KMS-11 (cell line): ENCODE measurements at regions not wholly inside any gene's neighbourhood (a gene's known extent, or its start where the extent isn't known, plus 50 kb on each side); places are given as distances from the start of the nearest gene placed in this dataset.

Source experiments
- H2AFZ ChIP-seq: fragments of 200-600 bp; sonication (generic); 2 replicates; pipeline ENCODE4 v1.6.1; 2016; ENCODE audit warnings: antibody characterized with exemption, mixed run types, low read depth
- H3K27ac ChIP-seq: fragments of 200-600 bp; sonication (generic); 2 replicates; pipeline ENCODE4 v1.6.1; 2016; ENCODE audit warnings: mild to moderate bottlenecking, mixed run types
- H3K27me3 ChIP-seq: fragments of 200-600 bp; sonication (generic); 2 replicates; pipeline ENCODE4 v1.6.1; 2017; ENCODE audit warnings: mild to moderate bottlenecking, low read depth, mixed run types, moderate library complexity; ENCODE audit not compliant: insufficient read depth
- H3K36me3 ChIP-seq: fragments of 200-600 bp; sonication (generic); 2 replicates; pipeline ENCODE4 v1.6.1; 2017; ENCODE audit warnings: mild to moderate bottlenecking, mixed run types; ENCODE audit not compliant: insufficient read depth
- H3K4me1 ChIP-seq: fragments of 200-600 bp; sonication (generic); 2 replicates; pipeline ENCODE4 v1.6.1; 2016; ENCODE audit warnings: mild to moderate bottlenecking, low read depth, mixed run types; ENCODE audit not compliant: poor library complexity, severe bottlenecking
- H3K4me2 ChIP-seq: fragments of 200-600 bp; sonication (generic); 2 replicates; pipeline ENCODE4 v1.7.0; 2016; ENCODE audit warnings: mild to moderate bottlenecking, mixed run types
- H3K4me3 ChIP-seq: fragments of 200-600 bp; sonication (generic); IDR thresholded peaks from 2 replicates; pipeline ENCODE4 v1.6.1; 2017; ENCODE audit warnings: low read depth, low read length, mixed read lengths; ENCODE audit not compliant: insufficient read depth
- H3K79me2 ChIP-seq: fragments of 200-600 bp; sonication (generic); 2 replicates; pipeline ENCODE4 v1.6.1; 2016; ENCODE audit warnings: low read depth, mixed run types; ENCODE audit not compliant: insufficient read depth
- H3K9ac ChIP-seq: fragments of 200-600 bp; sonication (generic); 2 replicates; pipeline ENCODE4 v1.6.1; 2016; ENCODE audit warnings: mild to moderate bottlenecking, mixed run types
- H4K20me1 ChIP-seq: fragments of 200-600 bp; sonication (generic); 2 replicates; pipeline ENCODE4 v1.6.1; 2016; ENCODE audit warnings: mild to moderate bottlenecking, mixed run types; ENCODE audit not compliant: insufficient read depth
- CTCF ChIP-seq: fragments of 200-600 bp; sonication (generic); conservative IDR thresholded peaks from 2 replicates; pipeline ENCODE4 v1.6.1; 2017; ENCODE audit warnings: low read depth, mild to moderate bottlenecking, antibody characterized with exemption, low read length, moderate library complexity, mixed read lengths

- H3K36me3 ChIP-seq, result no peaks in the 10 kb centered on the region
- no peak overlapping the region for H3K9ac ChIP-seq
- no peak for TF ChIP-seq CTCF
- no peak overlapping the region for H3K4me3 ChIP-seq
- H3K4me1 ChIP-seq, result peaks cover 6% of the 10 kb centered on the region
- no peaks in the 10 kb centered on the region for H3K27me3 ChIP-seq
- H3K79me2 ChIP-seq, result no peaks in the 10 kb centered on the region
- H4K20me1 ChIP-seq, result no peaks in the 10 kb centered on the region
- no peak overlapping the region for H3K4me2 ChIP-seq
- H3K27ac ChIP-seq, result no peak overlapping the region
- no peak overlapping the region for H2AFZ ChIP-seq
These were observed 859.5 kb upstream of the CNTNAP5 start for GRCh38 chr2:123165616-123166015.

DNA sequence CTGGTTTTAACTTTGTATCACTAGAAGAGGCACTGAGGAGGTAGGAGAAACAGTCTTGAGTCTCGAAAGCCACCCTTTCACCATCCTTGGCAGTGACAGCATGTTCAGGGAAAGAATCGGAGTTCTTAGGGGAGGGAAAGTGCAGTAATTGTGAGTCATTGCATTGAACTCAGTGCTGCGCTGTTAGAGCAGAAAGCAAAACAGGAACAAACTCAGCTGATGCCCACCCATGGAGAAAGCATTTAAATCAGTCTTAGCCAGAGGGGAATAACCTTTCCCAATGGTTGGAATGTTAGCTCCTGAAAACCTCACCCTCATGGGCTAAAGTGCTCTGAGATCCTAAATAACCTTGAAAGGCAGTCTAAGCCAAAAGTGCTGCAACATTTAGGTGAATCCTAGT is 845.6 kb upstream of the CNTNAP5 start:
- H3K4me1 ChIP-seq, result no peaks in the 10 kb centered on the region
- no peaks in the 10 kb centered on the region for H3K79me2 ChIP-seq
- no peak for TF ChIP-seq CTCF
- H3K36me3 ChIP-seq, result no peaks in the 10 kb centered on the region
- no peak overlapping the region for H2AFZ ChIP-seq
- no peak overlapping the region for H3K4me2 ChIP-seq
- H3K4me3 ChIP-seq, result no peak overlapping the region
- no peaks in the 10 kb centered on the region for H4K20me1 ChIP-seq
- no peak overlapping the region for H3K27ac ChIP-seq
- H3K27me3 ChIP-seq, result no peaks in the 10 kb centered on the region
- no peak overlapping the region for H3K9ac ChIP-seq

DNA sequence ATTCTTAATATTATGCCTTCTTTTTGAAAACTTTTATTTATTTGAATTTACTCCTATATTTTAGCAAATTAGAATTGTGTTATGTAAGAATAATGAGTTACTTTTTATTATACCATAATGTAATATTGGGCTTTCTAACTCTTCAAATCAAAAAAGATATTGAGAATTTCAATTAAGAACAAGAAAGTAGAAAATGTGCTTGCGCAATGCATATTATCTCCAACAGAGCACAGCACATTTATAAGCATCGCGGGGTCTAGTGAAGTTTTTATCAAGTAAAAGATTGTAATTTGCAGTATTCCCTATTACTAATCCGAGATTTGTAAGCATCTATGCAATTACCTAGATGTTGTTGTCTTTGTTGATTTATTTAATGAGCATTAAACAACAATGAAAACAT is 829.1 kb upstream of the CNTNAP5 start:
- Histone ChIP-seq H3K36me3 (no peaks in the 10 kb centered on the region), H3K4me3 (no peak overlapping the region), H4K20me1 (no peaks in the 10 kb centered on the region), H3K4me1 (no peaks in the 10 kb centered on the region), H2AFZ (no peak overlapping the region), H3K4me2 (no peak overlapping the region), H3K79me2 (no peaks in the 10 kb centered on the region), H3K27me3 (no peaks in the 10 kb centered on the region), H3K27ac (no peak overlapping the region), H3K9ac (no peak overlapping the region)
- no peak for TF ChIP-seq CTCF

- Histone ChIP-seq H3K4me3 (no peak overlapping the region), H2AFZ (no peak overlapping the region)
These were observed 825.1 kb upstream of the CNTNAP5 start for GRCh38 chr2:123200035-123200434.

More at GRCh38 chr2:123200035-123200434, 825.1 kb upstream of the CNTNAP5 start:
- no peaks in the 10 kb centered on the region for H3K27me3 ChIP-seq
- H3K4me2 ChIP-seq, result no peak overlapping the region
- no peak overlapping the region for H3K9ac ChIP-seq
- H3K79me2 ChIP-seq, result no peaks in the 10 kb centered on the region
- no peak for TF ChIP-seq CTCF
- no peaks in the 10 kb centered on the region for H3K4me1 ChIP-seq
- H3K36me3 ChIP-seq, result no peaks in the 10 kb centered on the region
- H3K27ac ChIP-seq, result no peak overlapping the region
- no peaks in the 10 kb centered on the region for H4K20me1 ChIP-seq
